ENCODE measurements at regions not wholly inside any gene's neighbourhood (a gene's known extent, or its start where the extent isn't known, plus 50 kb on each side); places are given as distances from the start of the nearest gene placed in this dataset.

- TF ChIP-seq CTCF (IDR thresholded peaks at IDR 0.05; ENCODE audit: low read depth, low read length), result no peak
- no peaks in the 10 kb centered on the region for H3K4me1 ChIP-seq
- H3K27me3 ChIP-seq, result no peaks in the 10 kb centered on the region
- H3K9me3 ChIP-seq, result no peaks in the 10 kb centered on the region
- no peak overlapping the region for H3K4me3 ChIP-seq (ENCODE audit: low read depth, low read length)
- H3K36me3 ChIP-seq, result no peaks in the 10 kb centered on the region
- no peak for DNase-seq
Observed at GRCh38 chr16:11447836-11448235, 102.6 kb downstream of the RMI2 start.

DNA sequence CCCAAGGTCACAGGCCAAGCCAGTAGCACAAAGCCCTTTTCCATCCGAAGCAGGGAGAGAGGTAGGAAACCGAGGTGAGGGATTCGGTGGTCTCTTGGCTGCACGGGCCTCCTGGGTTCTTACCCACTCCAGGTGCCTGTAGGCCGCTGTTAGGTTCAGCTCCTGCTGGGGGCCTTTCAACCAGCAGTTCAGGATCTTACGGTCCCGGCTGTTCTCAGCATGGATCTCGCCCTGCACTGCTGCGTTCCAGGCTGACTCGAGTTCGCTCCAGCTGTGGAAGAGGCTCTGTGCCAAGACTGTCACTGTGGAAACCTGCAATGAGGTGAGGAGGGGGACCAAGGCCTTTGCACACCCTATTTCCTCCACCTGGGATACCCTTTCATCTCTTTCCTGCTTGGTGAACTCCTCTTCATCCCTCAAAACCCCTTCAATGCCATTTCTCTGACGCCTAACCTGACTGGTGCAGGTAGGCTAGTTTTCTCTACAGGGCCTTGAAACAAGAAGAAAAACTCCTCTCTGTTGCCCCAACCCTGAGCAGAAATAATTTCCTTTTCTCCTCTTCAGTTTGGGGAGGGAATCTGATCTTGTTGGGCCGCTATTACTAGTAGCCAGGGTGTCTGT, 103.6 kb downstream of the RMI2 start:
- Histone ChIP-seq H3K4me1 (no peaks in the 10 kb centered on the region), H3K36me3 (no peaks in the 10 kb centered on the region), H3K4me3 (ENCODE audit: low read depth, low read length) (no peak overlapping the region), H3K9me3 (no peaks in the 10 kb centered on the region), H3K27me3 (no peaks in the 10 kb centered on the region)
- DNase-seq, result no peak
- TF ChIP-seq CTCF (IDR thresholded peaks at IDR 0.05; ENCODE audit: low read depth, low read length), result no peak

GRCh38 chr16:11449716-11450115, 104.5 kb downstream of the RMI2 start:
- H3K4me3 ChIP-seq (ENCODE audit: low read depth, low read length), result no peak overlapping the region
- no peaks in the 10 kb centered on the region for H3K27me3 ChIP-seq
- no peaks in the 10 kb centered on the region for H3K4me1 ChIP-seq
- DNase-seq, result no peak
- no peaks in the 10 kb centered on the region for H3K9me3 ChIP-seq
- TF ChIP-seq CTCF (IDR thresholded peaks at IDR 0.05; ENCODE audit: low read depth, low read length), result no peak
- no peaks in the 10 kb centered on the region for H3K36me3 ChIP-seq

GRCh38 chr16:11450136-11450535, 104.9 kb downstream of the RMI2 start:
- no peaks in the 10 kb centered on the region for H3K4me1 ChIP-seq
- H3K36me3 ChIP-seq, result no peaks in the 10 kb centered on the region
- H3K9me3 ChIP-seq, result no peaks in the 10 kb centered on the region
- DNase-seq, result no peak
- no peak overlapping the region for H3K4me3 ChIP-seq (ENCODE audit: low read depth, low read length)
- TF ChIP-seq CTCF (IDR thresholded peaks at IDR 0.05; ENCODE audit: low read depth, low read length), result no peak
- no peaks in the 10 kb centered on the region for H3K27me3 ChIP-seq

- Histone ChIP-seq H3K4me3 (ENCODE audit: low read depth, low read length) (no peak overlapping the region), H3K36me3 (no peaks in the 10 kb centered on the region), H3K4me1 (no peaks in the 10 kb centered on the region), H3K27me3 (no peaks in the 10 kb centered on the region), H3K9me3 (no peaks in the 10 kb centered on the region)
- no peak for TF ChIP-seq CTCF (IDR thresholded peaks at IDR 0.05; ENCODE audit: low read depth, low read length)
- DNase-seq, result no peak
Observed at GRCh38 chr16:11452298-11452697, 107.0 kb downstream of the RMI2 start.

GRCh38 chr16:11452746-11453389, 107.6 kb downstream of the RMI2 start:
- DNase-seq, result no peak
- Histone ChIP-seq H3K9me3 (no peaks in the 10 kb centered on the region), H3K36me3 (no peaks in the 10 kb centered on the region), H3K4me3 (ENCODE audit: low read depth, low read length) (no peak overlapping the region), H3K27me3 (no peaks in the 10 kb centered on the region), H3K4me1 (no peaks in the 10 kb centered on the region)
- TF ChIP-seq CTCF (IDR thresholded peaks at IDR 0.05; ENCODE audit: low read depth, low read length), result no peak
